Heart right ventricle (tissue), 16 donors: ENCODE measurements at regions not wholly inside any gene's neighbourhood (a gene's known extent, or its start where the extent isn't known, plus 50 kb on each side); places are given as distances from the start of the nearest gene placed in this dataset.

Experiments used
- ATAC-seq, 8 donors: fragments of 200-7000 bp; cut with Tn5 transposase; one replicate each; pipeline ENCODE4 v1.9.1; 2020; ENCODE audit warnings: mild to moderate bottlenecking in 8 of 8, moderate library complexity in 8 of 8, moderate number of reproducible peaks in 1 of 8
- DNase-seq, 2 donors: peaks; one replicate each; pipeline ENCODE4 v3.0.0-alpha.2; 2020
- H3K27ac ChIP-seq, 10 donors: fragments of 200-600 bp; sonication (generic) in 2 of 10; one replicate each; pipeline versions ENCODE4 v1.5.0 to v1.8.0; 2020 to 2022; ENCODE audit warnings: mild to moderate bottlenecking in 3 of 10
- H3K27me3 ChIP-seq, 7 donors: fragments of 200-600 bp; one replicate each; pipeline ENCODE4 v1.8.0; 2021 to 2022; ENCODE audit warnings: mild to moderate bottlenecking in 2 of 7
- H3K36me3 ChIP-seq, 9 donors: fragments of 200-600 bp; sonication (generic) in 1 of 9; one replicate each; pipeline versions ENCODE4 v1.5.0 to v1.8.0; 2020 to 2022; ENCODE audit warnings: mild to moderate bottlenecking in 2 of 9
- H3K4me1 ChIP-seq, 9 donors: fragments of 200-600 bp; sonication (generic) in 1 of 9; one replicate each; pipeline versions ENCODE4 v1.5.0 to v1.8.0; 2020 to 2022; ENCODE audit warnings: mild to moderate bottlenecking in 4 of 9
- H3K4me3 ChIP-seq, 10 donors: fragments of 200-600 bp; sonication (generic) in 2 of 10; one replicate each; pipeline versions ENCODE4 v1.5.0 to v1.8.0; 2020 to 2022; ENCODE audit warnings: mild to moderate bottlenecking in 7 of 10, moderate library complexity in 2 of 10
- H3K9me3 ChIP-seq, 11 donors: fragments of 200-600 bp in 10 of 11; sonication (generic) in 2 of 11; one replicate each; pipeline versions ENCODE4 v1.5.0 to v1.8.0; 2013 to 2022; ENCODE audit warnings: mild to moderate bottlenecking in 2 of 11, control low read depth in 1 of 11, moderate library complexity in 1 of 11
- whole genome bisulfite sequencing, 2 donors: extraction: QIAGEN DNeasy Blood & Tissue Kit; methylation state at CpG; one replicate each; pipeline ENCODE4 v1.1.7; 2013; ENCODE audit warnings: inconsistent platforms in 1 of 2; 5-methylcytosine and 5-hydroxymethylcytosine counted together
- intact Hi-C, 10 donors: fragments of 100-400 bp; cut with DNase I; formaldehyde crosslinking; loops; one replicate each; pipeline versions ENCODE4 v1.11.1 to v1.14.2; 2022
- TF ChIP-seq, protein P1 (sequence below), 9 donors: fragments of 200-600 bp; sonication (generic) in 2 of 9; IDR thresholded peaks; one replicate each; pipeline versions ENCODE4 v1.5.0 to v1.8.0; 2021 to 2022; ENCODE audit warnings: antibody characterized with exemption in 9 of 9, mild to moderate bottlenecking in 5 of 9, moderate library complexity in 1 of 9
- donor health status: Arrhythmogenic right ventricular cardiomyopathy.
- donor health status: ischemic (EF 13 %, LVEDD 7.1; RV severe dilation, severe dysfunction).
- donor health status: healthy with polysubstance abuse.
- donor health status: DM: no; HTN: yes; CAD: no.
- donor health status: DM: no; HTN: no; CAD: no.
- donor health status: ischemic (EF 25% LVEDD 6.9; RV normal size, moderate dysfunction).
- donor health status: ischemic (EF 25% LVEDD 5.7; RV mildly dilated, moderate dysfunction).
- donor health status: healthy.
- donor health status: DM: yes; HTN: yes; CAD: no.
- donor health status: Ischemic cardiomyopathy.
- donor health status: ischemic (EF 35%, LVEDD 5.7; RV mildly dilated, moderate dysfunction).
- donor health status: nonischemic (EF 11% LVEDD 7.7; RV severe dilation, severe dysfunction).
- donor health status: DM: yes; HTN: yes; CAD: no.
- donor health status: PGD.
- donor health status: ischemic (EF 29% LVEDD 5.4; RV normal size, mild dysfunction).
- donor health status: nonischemic (EF 23%, LVEDD 6.1; RV moderate dilation, normal function).

- intact Hi-C loops = no loop called here
- TF ChIP-seq, protein P1, sequence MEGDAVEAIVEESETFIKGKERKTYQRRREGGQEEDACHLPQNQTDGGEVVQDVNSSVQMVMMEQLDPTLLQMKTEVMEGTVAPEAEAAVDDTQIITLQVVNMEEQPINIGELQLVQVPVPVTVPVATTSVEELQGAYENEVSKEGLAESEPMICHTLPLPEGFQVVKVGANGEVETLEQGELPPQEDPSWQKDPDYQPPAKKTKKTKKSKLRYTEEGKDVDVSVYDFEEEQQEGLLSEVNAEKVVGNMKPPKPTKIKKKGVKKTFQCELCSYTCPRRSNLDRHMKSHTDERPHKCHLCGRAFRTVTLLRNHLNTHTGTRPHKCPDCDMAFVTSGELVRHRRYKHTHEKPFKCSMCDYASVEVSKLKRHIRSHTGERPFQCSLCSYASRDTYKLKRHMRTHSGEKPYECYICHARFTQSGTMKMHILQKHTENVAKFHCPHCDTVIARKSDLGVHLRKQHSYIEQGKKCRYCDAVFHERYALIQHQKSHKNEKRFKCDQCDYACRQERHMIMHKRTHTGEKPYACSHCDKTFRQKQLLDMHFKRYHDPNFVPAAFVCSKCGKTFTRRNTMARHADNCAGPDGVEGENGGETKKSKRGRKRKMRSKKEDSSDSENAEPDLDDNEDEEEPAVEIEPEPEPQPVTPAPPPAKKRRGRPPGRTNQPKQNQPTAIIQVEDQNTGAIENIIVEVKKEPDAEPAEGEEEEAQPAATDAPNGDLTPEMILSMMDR (IDR thresholded peaks at IDR 0.05) = no peak
- peaks cover 0 to 4% (median 0%) of the 10 kb centered on the region in 7 donors for H3K27me3 ChIP-seq
- DNase-seq (no peak), ATAC-seq (peak in 1 of 8 donors; percentile 58)
- H3K27ac ChIP-seq = no peak overlapping the region
- WGBS, 2 donors = 88 to 89% methylated on average over 3 of the region's 3 CpGs
- H3K9me3 ChIP-seq = peaks cover 0 to 9% (median under 1%) of the 10 kb centered on the region in 11 donors
- no peak overlapping the region for H3K4me3 ChIP-seq
- H3K4me1 ChIP-seq = no peaks in the 10 kb centered on the region
- H3K36me3 ChIP-seq = no peaks in the 10 kb centered on the region
Measured at GRCh38 chr7:38054199-38054598, 123.8 kb upstream of the STARD3NL start.

DNA sequence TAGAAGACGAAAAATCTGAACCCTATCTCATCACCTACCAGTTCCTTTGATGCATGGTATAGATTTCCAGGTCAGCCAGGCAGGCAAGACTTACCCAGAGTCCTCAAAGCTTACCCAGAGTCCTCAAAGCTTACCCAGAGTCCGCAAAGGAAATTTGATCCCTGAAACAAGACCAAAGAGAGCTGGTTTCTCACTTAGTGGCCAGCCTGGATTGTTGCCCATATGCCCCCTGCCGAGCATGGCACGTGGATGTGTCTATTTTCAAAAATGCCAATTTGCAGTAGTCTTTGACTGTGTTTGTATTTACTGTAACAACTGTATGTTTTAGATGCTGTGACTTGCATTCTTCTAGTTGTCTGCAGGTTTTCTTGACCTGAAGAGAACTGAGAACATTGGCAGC is 120.2 kb upstream of the STARD3NL start:
- H3K4me1 ChIP-seq = no peaks in the 10 kb centered on the region
- no peak overlapping the region for H3K27ac ChIP-seq
- intact Hi-C loops = no loop called here
- no peak for DNase-seq
- TF ChIP-seq, protein P1 (IDR thresholded peaks at IDR 0.05) = no peak
- ATAC-seq = no peak
- no peaks in the 10 kb centered on the region for H3K36me3 ChIP-seq
- WGBS, 2 donors = 70 to 76% methylated on average over 4 of the region's 4 CpGs
- H3K4me3 ChIP-seq = no peak overlapping the region
- H3K27me3 ChIP-seq = no peaks in the 10 kb centered on the region
- H3K9me3 ChIP-seq = no peaks in the 10 kb centered on the region

DNA sequence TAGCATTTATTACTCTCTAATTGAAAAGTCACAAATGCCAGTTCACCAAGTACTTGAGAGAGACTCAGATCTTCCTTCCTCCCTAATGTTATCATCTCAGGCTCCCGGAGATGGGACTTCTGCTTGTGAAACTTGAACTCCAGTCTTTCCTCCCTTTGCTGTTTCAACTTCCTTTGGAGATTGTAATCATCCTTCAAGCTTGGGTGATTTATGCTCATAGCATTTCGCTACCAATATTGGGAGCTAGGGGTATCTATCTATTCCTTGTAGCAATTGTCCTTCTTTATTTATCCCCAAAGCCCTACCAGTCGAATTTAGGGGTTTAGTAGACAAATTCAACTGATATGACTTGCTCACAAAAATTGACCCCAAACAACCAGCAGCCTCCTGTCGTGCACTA is 117.9 kb upstream of the STARD3NL start:
- 51 to 61% methylated on average over 4 of the region's 4 CpGs for WGBS, 2 donors
- TF ChIP-seq, protein P1 (IDR thresholded peaks at IDR 0.05) = no peak
- Histone ChIP-seq H3K4me3 (no peak overlapping the region), H3K27me3 (no peaks in the 10 kb centered on the region), H3K4me1 (no peaks in the 10 kb centered on the region), H3K36me3 (no peaks in the 10 kb centered on the region), H3K9me3 (no peaks in the 10 kb centered on the region), H3K27ac (no peak overlapping the region)
- intact Hi-C loops = no loop called here
- no peak for DNase-seq
- ATAC-seq = no peak

DNA sequence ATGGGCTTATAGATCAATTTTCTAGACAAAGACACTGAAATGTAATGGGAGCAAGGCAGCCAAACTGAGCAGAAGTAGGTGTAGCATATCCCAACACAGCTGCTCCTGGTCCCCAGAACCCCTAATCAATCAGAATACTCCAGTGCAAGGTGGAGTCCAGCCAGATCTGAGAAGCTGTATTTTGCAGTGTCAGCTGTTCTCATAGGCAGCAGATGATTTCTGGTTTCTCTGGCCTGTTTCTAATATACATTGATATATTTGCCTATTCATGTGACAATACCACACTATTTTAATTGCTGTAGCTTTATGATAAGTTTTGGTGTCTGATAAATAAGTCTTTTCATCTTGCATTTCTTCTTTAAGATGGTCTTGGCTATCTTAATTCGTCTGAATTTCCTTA is 117.4 kb upstream of the STARD3NL start:
- H3K9me3 ChIP-seq = no peaks in the 10 kb centered on the region
- no peaks in the 10 kb centered on the region for H3K36me3 ChIP-seq
- no peaks in the 10 kb centered on the region for H3K27me3 ChIP-seq
- no peak for DNase-seq
- no peak overlapping the region for H3K27ac ChIP-seq
- H3K4me3 ChIP-seq = no peak overlapping the region
- intact Hi-C loops = no loop called here
- TF ChIP-seq, protein P1 (IDR thresholded peaks at IDR 0.05) = no peak
- 77% methylated on average over 1 of the region's 1 CpG for WGBS, 2 donors
- no peak for ATAC-seq
- H3K4me1 ChIP-seq = no peaks in the 10 kb centered on the region

DNA sequence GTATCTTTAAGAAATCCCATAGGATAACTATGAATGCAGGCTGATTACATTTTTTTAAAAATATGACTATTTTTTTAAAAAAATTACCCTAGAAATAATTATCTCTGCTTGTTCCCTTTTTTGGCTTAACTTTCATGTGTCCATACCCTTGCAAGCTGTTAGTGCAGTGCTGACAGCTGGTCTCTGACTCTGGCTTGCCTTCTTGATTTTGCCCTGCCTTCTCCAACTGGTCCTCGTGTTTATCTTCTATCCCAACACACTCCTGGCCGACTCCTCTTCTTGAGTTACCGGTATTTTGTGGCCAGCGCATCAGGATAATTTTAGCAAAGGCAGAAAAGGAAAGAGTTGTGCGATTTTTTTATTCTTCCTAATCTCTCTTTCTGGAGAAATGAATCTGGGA is 111.7 kb upstream of the STARD3NL start:
- DNase-seq = no peak

More for the DNA sequence above, 111.7 kb upstream of the STARD3NL start:
- no peaks in the 10 kb centered on the region for H3K4me1 ChIP-seq
- intact Hi-C loops = no loop called here
- H3K27me3 ChIP-seq = no peaks in the 10 kb centered on the region
- no peaks in the 10 kb centered on the region for H3K9me3 ChIP-seq
- TF ChIP-seq, protein P1 (IDR thresholded peaks at IDR 0.05) = no peak
- no peaks in the 10 kb centered on the region for H3K36me3 ChIP-seq
- no peak overlapping the region for H3K4me3 ChIP-seq
- ATAC-seq = no peak
- WGBS, 2 donors = 30 to 34% methylated on average over 5 of the region's 5 CpGs
- no peak overlapping the region for H3K27ac ChIP-seq
